Fibroblast of lung (primary cell): ENCODE measurements at regions not wholly inside any gene's neighbourhood (a gene's known extent, or its start where the extent isn't known, plus 50 kb on each side); places are given as distances from the start of the nearest gene placed in this dataset.

Experiments
- DNase-seq, 2 donors: peaks; one replicate each; pipeline versions ENCODE4 v3.0.0 to v3.0.0-alpha.2; 2010; ENCODE audit warnings: low read depth in 2 of 2
- H2AFZ ChIP-seq: 2 replicates; pipeline ENCODE4 v1.5.1; 2012; ENCODE audit warnings: low read length, control low read depth, inconsistent platforms
- H3K27ac ChIP-seq: 2 replicates; pipeline ENCODE4 v1.5.1; 2011; ENCODE audit warnings: low read length, control low read depth; ENCODE audit not compliant: insufficient read depth
- H3K27me3 ChIP-seq: 2 replicates; pipeline ENCODE4 v1.5.1; 2011; ENCODE audit warnings: mild to moderate bottlenecking, low read length; ENCODE audit not compliant: control insufficient read depth, insufficient read depth
- H3K36me3 ChIP-seq: 2 replicates; pipeline ENCODE4 v1.5.1; 2011; ENCODE audit warnings: low read length; ENCODE audit not compliant: control insufficient read depth, insufficient read depth
- H3K4me1 ChIP-seq: 2 replicates; pipeline ENCODE4 v1.5.1; 2011; ENCODE audit warnings: low read length; ENCODE audit not compliant: control insufficient read depth, insufficient read depth; ENCODE audit errors: extremely low read depth
- H3K4me2 ChIP-seq: 2 replicates; pipeline ENCODE4 v1.5.1; 2011; ENCODE audit warnings: low read length, control low read depth; ENCODE audit not compliant: insufficient read depth; ENCODE audit errors: extremely low read depth
- H3K4me3 ChIP-seq, 4 experiments: fragments of 200-600 bp in 1 of 4; sonication (generic) in 1 of 4; replicated peaks in 1 of 4; 2 replicates each; pipeline ENCODE4 v1.5.1; 2011 to 2016; ENCODE audit warnings: low read length in 4 of 4, low read depth in 3 of 4, mild to moderate bottlenecking in 3 of 4, control low read depth in 2 of 4, inconsistent platforms in 1 of 4, mixed read lengths in 1 of 4; ENCODE audit not compliant: insufficient read depth in 1 of 4; ENCODE audit errors: control extremely low read depth in 1 of 4
- H3K79me2 ChIP-seq: 2 replicates; pipeline ENCODE4 v1.5.1; 2012; ENCODE audit warnings: mild to moderate bottlenecking, low read length, inconsistent platforms; ENCODE audit not compliant: control insufficient read depth, insufficient read depth
- H3K9ac ChIP-seq: 2 replicates; pipeline ENCODE4 v1.5.1; 2011; ENCODE audit warnings: mild to moderate bottlenecking, low read length, control low read depth; ENCODE audit not compliant: insufficient read depth
- H3K9me3 ChIP-seq: 2 replicates; pipeline ENCODE4 v1.5.1; 2012; ENCODE audit warnings: low read depth, low read length; ENCODE audit not compliant: control insufficient read depth, insufficient read depth
- H4K20me1 ChIP-seq: 2 replicates; pipeline ENCODE4 v1.5.1; 2011; ENCODE audit warnings: low read length; ENCODE audit not compliant: control insufficient read depth, insufficient read depth; ENCODE audit errors: extremely low read depth
- EZH2 ChIP-seq: IDR thresholded peaks from 2 replicates; pipeline ENCODE4 v1.5.1; 2012; ENCODE audit warnings: low read length, control low read depth, mild to moderate bottlenecking; ENCODE audit errors: missing control alignments
- TF ChIP-seq, protein P1 (sequence below), 2 donors: IDR thresholded peaks in 1 of 2; conservative IDR thresholded peaks in 1 of 2; 1 replicate in 1 of 2; 2 replicates in 1 of 2; pipeline ENCODE4 v1.5.1; 2011 to 2012; ENCODE audit warnings: low read length in 2 of 2, control low read depth in 1 of 2, inconsistent platforms in 1 of 2, low read depth in 1 of 2, mild to moderate bottlenecking in 1 of 2

DNA sequence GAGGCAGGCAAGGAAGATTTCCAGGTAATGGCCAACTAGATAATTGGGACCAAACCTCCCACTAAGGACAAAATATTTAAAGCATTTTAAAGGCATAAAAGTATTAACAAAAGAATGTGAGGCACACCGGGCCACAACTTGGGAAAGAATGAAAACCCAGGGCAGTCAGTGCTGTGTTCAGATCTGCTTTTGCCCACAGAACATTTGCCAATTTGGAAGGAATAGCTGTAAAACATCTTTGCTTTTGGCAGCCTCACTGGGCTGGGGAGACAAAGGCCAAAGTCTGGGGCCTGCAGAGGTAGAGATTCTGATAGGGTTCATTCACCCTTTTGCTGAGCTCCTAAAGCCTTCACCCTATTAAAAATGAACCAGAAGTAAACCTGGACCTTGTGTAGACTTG is 82.3 kb downstream of the SYNE3 start:
- Histone ChIP-seq H3K4me3 (no peak overlapping the region), H3K27ac (no peak overlapping the region), H3K9me3 (no peaks in the 10 kb centered on the region), H3K36me3 (peaks cover 17% of the 10 kb centered on the region), H4K20me1 (no peaks in the 10 kb centered on the region), H3K79me2 (no peaks in the 10 kb centered on the region), H2AFZ (no peak overlapping the region), H3K27me3 (no peaks in the 10 kb centered on the region), H3K9ac (no peak overlapping the region), H3K4me2 (no peak overlapping the region), H3K4me1 (no peaks in the 10 kb centered on the region)
- no peak for TF ChIP-seq EZH2
- TF ChIP-seq, protein P1, sequence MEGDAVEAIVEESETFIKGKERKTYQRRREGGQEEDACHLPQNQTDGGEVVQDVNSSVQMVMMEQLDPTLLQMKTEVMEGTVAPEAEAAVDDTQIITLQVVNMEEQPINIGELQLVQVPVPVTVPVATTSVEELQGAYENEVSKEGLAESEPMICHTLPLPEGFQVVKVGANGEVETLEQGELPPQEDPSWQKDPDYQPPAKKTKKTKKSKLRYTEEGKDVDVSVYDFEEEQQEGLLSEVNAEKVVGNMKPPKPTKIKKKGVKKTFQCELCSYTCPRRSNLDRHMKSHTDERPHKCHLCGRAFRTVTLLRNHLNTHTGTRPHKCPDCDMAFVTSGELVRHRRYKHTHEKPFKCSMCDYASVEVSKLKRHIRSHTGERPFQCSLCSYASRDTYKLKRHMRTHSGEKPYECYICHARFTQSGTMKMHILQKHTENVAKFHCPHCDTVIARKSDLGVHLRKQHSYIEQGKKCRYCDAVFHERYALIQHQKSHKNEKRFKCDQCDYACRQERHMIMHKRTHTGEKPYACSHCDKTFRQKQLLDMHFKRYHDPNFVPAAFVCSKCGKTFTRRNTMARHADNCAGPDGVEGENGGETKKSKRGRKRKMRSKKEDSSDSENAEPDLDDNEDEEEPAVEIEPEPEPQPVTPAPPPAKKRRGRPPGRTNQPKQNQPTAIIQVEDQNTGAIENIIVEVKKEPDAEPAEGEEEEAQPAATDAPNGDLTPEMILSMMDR (conservative IDR thresholded peaks at IDR 0.05 in 1 of 2, IDR thresholded peaks at IDR 0.05 in 1 of 2; ENCODE audit: low read depth in 1 of 2, low read length in 2 of 2): no peak
- no peak for DNase-seq

DNA sequence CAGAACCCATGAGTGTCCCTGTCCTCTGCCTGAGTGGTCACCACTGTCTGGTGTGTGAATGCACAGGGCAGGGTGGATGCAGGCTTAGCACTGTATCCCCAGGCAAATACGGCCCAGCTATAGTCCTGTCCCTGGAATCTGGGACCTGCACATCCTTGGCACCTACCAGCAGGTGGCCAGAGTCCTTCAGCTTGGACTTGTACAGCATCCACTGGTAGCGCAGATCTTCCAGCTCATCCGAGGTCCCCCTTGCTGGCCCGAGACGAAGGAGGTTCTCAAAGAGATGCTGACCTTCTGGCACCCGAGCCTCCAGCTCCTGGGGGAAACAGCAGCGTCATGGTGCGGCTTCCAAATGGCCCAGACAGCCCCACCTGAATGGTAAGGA is 83.4 kb downstream of the SYNE3 start:
- no peaks in the 10 kb centered on the region for H3K27me3 ChIP-seq
- peaks cover 11% of the 10 kb centered on the region for H3K36me3 ChIP-seq
- no peaks in the 10 kb centered on the region for H4K20me1 ChIP-seq
- no peak for DNase-seq
- no peak overlapping the region for H3K4me2 ChIP-seq
- TF ChIP-seq, protein P1 (conservative IDR thresholded peaks at IDR 0.05 in 1 of 2, IDR thresholded peaks at IDR 0.05 in 1 of 2; ENCODE audit: low read depth in 1 of 2, low read length in 2 of 2): peak in 1 of 2 donors; percentile 4
- no peak for TF ChIP-seq EZH2
- no peak overlapping the region for H2AFZ ChIP-seq
- H3K79me2 ChIP-seq: no peaks in the 10 kb centered on the region
- no peaks in the 10 kb centered on the region for H3K9me3 ChIP-seq
- no peak overlapping the region for H3K9ac ChIP-seq
- no peak overlapping the region for H3K27ac ChIP-seq
- no peaks in the 10 kb centered on the region for H3K4me1 ChIP-seq
- no peak overlapping the region for H3K4me3 ChIP-seq

DNA sequence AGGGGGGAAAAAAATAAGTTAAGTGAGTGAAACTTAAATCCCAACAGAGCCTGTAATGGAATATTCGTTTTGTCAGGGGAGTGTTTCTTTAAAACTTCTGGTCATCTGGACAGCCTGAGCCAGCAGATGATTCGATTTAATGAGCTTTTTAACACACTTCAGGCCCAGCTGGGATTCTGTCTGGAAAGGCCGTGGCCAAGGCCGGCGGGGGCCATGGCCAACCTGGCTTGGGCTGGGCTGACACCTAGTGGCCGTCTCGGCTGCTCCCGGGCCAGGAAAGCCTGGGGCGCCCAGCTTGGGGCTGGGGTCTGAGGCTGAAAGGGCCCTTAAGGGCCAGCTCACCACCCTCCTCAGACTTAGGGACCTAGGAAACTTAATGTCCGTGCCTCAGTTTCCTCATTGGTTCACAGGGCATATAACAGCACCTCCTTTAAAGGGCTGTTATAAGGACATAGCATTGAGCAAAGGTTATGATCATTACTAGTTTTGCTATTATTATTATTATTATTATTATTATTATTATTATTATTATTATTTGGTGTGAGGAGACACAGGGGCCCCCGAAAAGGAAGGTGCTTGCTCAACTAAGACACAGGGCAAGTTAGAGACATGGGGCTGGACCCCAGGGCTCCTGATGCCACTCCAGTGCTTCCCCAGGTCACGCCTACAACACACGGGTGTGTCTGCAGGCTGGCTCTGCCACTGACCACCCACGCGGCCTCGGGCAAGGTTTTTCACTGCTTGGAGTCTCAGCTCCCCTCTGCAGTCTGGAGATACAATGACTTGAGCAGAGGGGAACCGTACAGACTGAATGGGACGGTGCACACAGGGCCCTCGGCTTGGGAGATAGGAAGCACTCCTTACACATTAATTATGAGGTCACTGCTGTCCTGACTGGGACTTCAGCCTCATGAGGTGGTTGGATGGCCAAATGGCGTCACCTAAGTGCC is 84.0 kb downstream of the SYNE3 start:
- Histone ChIP-seq H2AFZ (no peak overlapping the region), H3K4me2 (no peak overlapping the region), H4K20me1 (no peaks in the 10 kb centered on the region), H3K4me3 (no peak overlapping the region), H3K79me2 (no peaks in the 10 kb centered on the region), H3K27ac (no peak overlapping the region), H3K4me1 (no peaks in the 10 kb centered on the region), H3K27me3 (no peaks in the 10 kb centered on the region), H3K9ac (no peak overlapping the region), H3K36me3 (peaks cover 11% of the 10 kb centered on the region), H3K9me3 (no peaks in the 10 kb centered on the region)
- TF ChIP-seq, protein P1 (conservative IDR thresholded peaks at IDR 0.05 in 1 of 2, IDR thresholded peaks at IDR 0.05 in 1 of 2; ENCODE audit: low read depth in 1 of 2, low read length in 2 of 2): peak; percentile 66 to 69
- no peak for TF ChIP-seq EZH2
- peak; percentile 12 to 23 for DNase-seq
